ENCODE measurements at regions not wholly inside any gene's neighbourhood (a gene's known extent, or its start where the extent isn't known, plus 50 kb on each side); places are given as distances from the start of the nearest gene placed in this dataset.

- TF ChIP-seq CTCF (IDR thresholded peaks at IDR 0.05) (no peak), POLR2A (IDR thresholded peaks at IDR 0.05) (no peak), EP300 (IDR thresholded peaks at IDR 0.05) (no peak), POLR2AphosphoS5 (IDR thresholded peaks at IDR 0.05) (no peak)
These were observed 468.0 kb upstream of the IL12A start for GRCh38 chr3:159520638-159521037.
